LHCN-M2 (cell line): ENCODE measurements at regions not wholly inside any gene's neighbourhood (a gene's known extent, or its start where the extent isn't known, plus 50 kb on each side); places are given as distances from the start of the nearest gene placed in this dataset.
"Not testable (repeated sequence)": the region's sequence is repeated elsewhere in the genome, so short reads cannot be mapped to it uniquely, and the experiment has no call there.

Experiments
- DNase-seq: peaks from one replicate; pipeline ENCODE4 v3.0.0-alpha.2; 2012; ENCODE audit warnings: low read depth

- DNase-seq = no peak
Measured at GRCh38 chr1:196090226-196090625, 518.0 kb downstream of the KCNT2 start.

- no peak for DNase-seq
Measured at GRCh38 chr1:196088541-196088940, 519.7 kb downstream of the KCNT2 start.

GRCh38 chr1:196078691-196079090, 529.5 kb downstream of the KCNT2 start:
- peak; percentile 53 for DNase-seq

GRCh38 chr1:196075621-196076020, 532.6 kb downstream of the KCNT2 start:
- no peak for DNase-seq

GRCh38 chr1:196074182-196074581, 534.1 kb downstream of the KCNT2 start:
- DNase-seq = no peak

- DNase-seq = peak; percentile 5
Measured at GRCh38 chr1:196071447-196071846, 536.8 kb downstream of the KCNT2 start.

GRCh38 chr1:196070940-196071339, 537.3 kb downstream of the KCNT2 start:
- no peak for DNase-seq

GRCh38 chr1:196063952-196064351, 544.3 kb downstream of the KCNT2 start:
- DNase-seq = peak; percentile 31

GRCh38 chr1:196063294-196063693, 544.9 kb downstream of the KCNT2 start:
- peak; percentile 12 for DNase-seq

GRCh38 chr1:196060539-196060938, 547.7 kb downstream of the KCNT2 start:
- no peak for DNase-seq

GRCh38 chr1:196059210-196059609, 549.0 kb downstream of the KCNT2 start:
- no peak for DNase-seq

GRCh38 chr1:196056966-196057365, 551.3 kb downstream of the KCNT2 start:
- DNase-seq = no peak

GRCh38 chr1:196049407-196049806, 558.8 kb downstream of the KCNT2 start:
- DNase-seq = no peak

- DNase-seq = no peak
Measured at GRCh38 chr1:196043268-196043667, 565.0 kb downstream of the KCNT2 start.

- DNase-seq = no peak
Measured at GRCh38 chr1:196034080-196034706, 574.0 kb downstream of the KCNT2 start.

- DNase-seq = not testable (repeated sequence)
Measured at GRCh38 chr1:196031387-196031786, 576.9 kb downstream of the KCNT2 start.

GRCh38 chr1:196030455-196030854, 577.8 kb downstream of the KCNT2 start:
- no peak for DNase-seq

- DNase-seq = no peak
Measured at GRCh38 chr1:196029410-196029809, 578.8 kb downstream of the KCNT2 start.

GRCh38 chr1:196027127-196027526, 581.1 kb downstream of the KCNT2 start:
- no peak for DNase-seq

GRCh38 chr1:196021174-196021573, 587.1 kb downstream of the KCNT2 start:
- DNase-seq = not testable (repeated sequence)

- DNase-seq = no peak
Measured at GRCh38 chr1:196009362-196009761, 598.9 kb downstream of the KCNT2 start.

GRCh38 chr1:196007763-196008162, 600.5 kb downstream of the KCNT2 start:
- no peak for DNase-seq

GRCh38 chr1:196005426-196005825, 602.8 kb downstream of the KCNT2 start:
- DNase-seq = no peak

GRCh38 chr1:196004388-196004787, 603.9 kb downstream of the KCNT2 start:
- DNase-seq = not testable (repeated sequence)
